CD4-positive, alpha-beta T cell (primary cell): ENCODE measurements at regions not wholly inside any gene's neighbourhood (a gene's known extent, or its start where the extent isn't known, plus 50 kb on each side); places are given as distances from the start of the nearest gene placed in this dataset.

Source experiments
- ATAC-seq: fragments of 200-7000 bp; cut with Tn5 transposase; one replicate; pipeline ENCODE4 v1.10.0; 2022; ENCODE audit warnings: mild to moderate bottlenecking; ENCODE audit not compliant: poor library complexity
- CTCF ChIA-PET: fragments of 350-600 bp; sonication (Branson Sonifier 250); formaldehyde crosslinking; loops from one replicate; lab custom pipeline; 2021; ENCODE audit warnings: antibody characterized with exemption, inconsistent platforms; lab: Charles Lee
- POLR2A ChIA-PET: fragments of 350-600 bp; sonication (Branson Sonifier 250); formaldehyde crosslinking; loops from one replicate; lab custom pipeline; 2021; ENCODE audit warnings: antibody characterized with exemption, inconsistent platforms; lab: Charles Lee
- DNase-seq, 14 experiments: peaks; one replicate each; pipeline ENCODE4 v3.0.0-alpha.2; 2013 to 2020; ENCODE audit warnings: mixed read lengths in 2 of 14
- H3K27ac ChIP-seq, 2 donors: one replicate each; pipeline versions ENCODE4 v1.5.1 to v1.7.0; 2013; ENCODE audit warnings: low read length in 2 of 2, low read depth in 1 of 2, mild to moderate bottlenecking in 1 of 2
- H3K27me3 ChIP-seq, 2 experiments: 1 replicate in 1 of 2; 2 replicates in 1 of 2; pipeline versions ENCODE4 v1.6.1 to v1.7.0; 2013; ENCODE audit warnings: low read length in 2 of 2, control low read depth in 1 of 2, mild to moderate bottlenecking in 1 of 2, moderate library complexity in 1 of 2; ENCODE audit not compliant: insufficient read depth in 2 of 2, control insufficient read depth in 1 of 2
- H3K36me3 ChIP-seq: one replicate; pipeline ENCODE4 v1.6.1; 2013; ENCODE audit warnings: low read length, control low read depth; ENCODE audit not compliant: insufficient read depth
- H3K4me1 ChIP-seq: one replicate; pipeline ENCODE4 v1.6.1; 2013; ENCODE audit warnings: low read length, control low read depth; ENCODE audit not compliant: insufficient read depth
- H3K4me3 ChIP-seq: one replicate; pipeline ENCODE4 v1.5.1; 2013; ENCODE audit warnings: mild to moderate bottlenecking, low read length, moderate library complexity
- H3K9me3 ChIP-seq, 2 experiments: 1 replicate in 1 of 2; 2 replicates in 1 of 2; pipeline versions ENCODE4 v1.6.1 to v1.7.0; 2013; ENCODE audit warnings: low read length in 2 of 2, mild to moderate bottlenecking in 2 of 2, control low read depth in 1 of 2, moderate library complexity in 1 of 2; ENCODE audit not compliant: control insufficient read depth in 1 of 2, insufficient read depth in 1 of 2
- H3K27ac Mint-ChIP-seq: one replicate; pipeline ENCODE4 v1.8.0; 2020; ENCODE audit warnings: mixed read lengths
- H3K27me3 Mint-ChIP-seq: one replicate; pipeline ENCODE4 v1.8.0; 2021; ENCODE audit warnings: mixed read lengths
- H3K36me3 Mint-ChIP-seq: one replicate; pipeline ENCODE4 v1.8.0; 2021; ENCODE audit warnings: low read depth, mixed read lengths
- H3K4me1 Mint-ChIP-seq: one replicate; pipeline ENCODE4 v1.8.0; 2021; ENCODE audit warnings: low read depth, mixed read lengths
- H3K4me3 Mint-ChIP-seq: one replicate; pipeline ENCODE4 v1.8.0; 2020; ENCODE audit warnings: mild to moderate bottlenecking, mixed read lengths
- H3K9me3 Mint-ChIP-seq: one replicate; pipeline ENCODE4 v1.8.0; 2020; ENCODE audit warnings: mixed read lengths
- intact Hi-C, 2 experiments: fragments of 100-400 bp; cut with DNase I in 1 of 2; cut with micrococcal nuclease in 1 of 2; formaldehyde crosslinking; loops; one replicate each; pipeline versions ENCODE4 v1.15.1 to v1.9.0; 2023 to 2025; cut with DNase I, micrococcal nuclease
- TF ChIP-seq, protein P1 (sequence below): fragments of 200-600 bp; IDR thresholded peaks from one replicate; pipeline ENCODE4 v1.8.0; 2022; ENCODE audit warnings: antibody characterized with exemption, mild to moderate bottlenecking

DNA sequence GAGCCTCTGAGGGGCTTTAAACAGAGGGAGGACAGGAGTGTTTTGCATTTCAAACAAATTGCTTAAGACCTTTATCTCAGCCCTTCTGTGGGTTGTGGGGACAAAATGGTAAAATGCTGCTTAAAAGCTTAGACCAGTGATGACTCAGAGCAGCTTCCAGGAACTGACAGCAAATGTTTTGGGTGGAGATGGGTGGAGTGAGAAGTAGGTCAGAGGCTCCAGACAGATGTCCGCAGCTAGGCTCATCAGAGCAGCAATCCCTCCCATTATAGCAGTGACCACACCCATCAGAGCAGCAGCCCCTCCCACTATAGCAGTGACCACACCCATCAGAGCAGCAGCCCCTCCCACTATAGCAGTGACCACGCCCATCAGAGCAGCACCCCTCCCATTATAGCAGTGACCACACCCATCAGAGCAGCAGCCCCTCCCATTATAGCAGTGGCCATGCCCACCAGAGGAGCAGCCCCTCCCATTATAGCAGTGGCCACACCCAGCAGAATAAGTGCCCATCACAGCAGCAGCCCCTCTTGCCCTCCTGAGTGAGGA, 532.2 kb downstream of the MATN1 start:
- DNase-seq = peak in 8 of 14 experiments; percentile 2 to 81 (median 27)

DNA sequence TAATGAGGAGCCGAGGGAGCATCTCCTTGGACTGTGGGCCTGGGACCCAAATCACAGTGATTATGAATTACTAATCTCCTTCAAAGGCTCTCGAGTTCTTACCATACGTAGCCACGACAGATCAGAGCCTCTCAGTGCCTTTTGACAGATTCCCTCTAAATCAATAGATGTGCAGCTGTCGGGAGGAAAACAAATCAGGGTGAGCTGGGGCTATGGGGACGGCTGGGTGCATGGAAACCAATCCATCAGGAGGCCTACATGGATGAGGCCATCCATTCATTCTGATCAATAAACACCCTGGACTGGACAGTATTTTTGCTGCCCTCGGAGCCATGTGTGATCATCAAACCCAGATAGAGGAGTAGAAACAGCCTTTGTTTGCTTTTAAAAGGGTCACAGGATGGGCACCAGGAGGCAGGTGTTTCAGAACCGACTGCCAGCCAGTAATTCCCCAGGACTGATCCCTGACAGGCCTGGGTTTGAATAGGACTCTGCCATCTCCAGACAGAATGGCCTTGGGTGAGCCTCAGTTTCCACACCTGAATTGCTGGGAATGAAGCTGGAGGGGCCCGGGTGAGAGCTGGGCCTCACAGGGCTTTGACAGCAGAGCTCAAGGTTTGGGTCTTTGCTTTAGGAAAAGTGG, 532.8 kb downstream of the MATN1 start:
- H3K9me3 Mint-ChIP-seq = no peaks in the 10 kb centered on the region
- POLR2A ChIA-PET = no interaction called here
- no peaks in the 10 kb centered on the region for H3K36me3 ChIP-seq
- peaks cover 57% of the 10 kb centered on the region for H3K4me1 ChIP-seq
- peaks cover 0 to 8% of the 10 kb centered on the region in 2 experiments for H3K27me3 ChIP-seq
- ATAC-seq (no peak), DNase-seq (no peak)
- H3K4me3 ChIP-seq = no peak overlapping the region
- no peaks in the 10 kb centered on the region for H3K36me3 Mint-ChIP-seq
- H3K9me3 ChIP-seq = peaks cover 0 to 6% of the 10 kb centered on the region in 2 experiments
- H3K27me3 Mint-ChIP-seq = peaks cover 34% of the 10 kb centered on the region
- CTCF ChIA-PET = no interaction called here
- TF ChIP-seq, protein P1, sequence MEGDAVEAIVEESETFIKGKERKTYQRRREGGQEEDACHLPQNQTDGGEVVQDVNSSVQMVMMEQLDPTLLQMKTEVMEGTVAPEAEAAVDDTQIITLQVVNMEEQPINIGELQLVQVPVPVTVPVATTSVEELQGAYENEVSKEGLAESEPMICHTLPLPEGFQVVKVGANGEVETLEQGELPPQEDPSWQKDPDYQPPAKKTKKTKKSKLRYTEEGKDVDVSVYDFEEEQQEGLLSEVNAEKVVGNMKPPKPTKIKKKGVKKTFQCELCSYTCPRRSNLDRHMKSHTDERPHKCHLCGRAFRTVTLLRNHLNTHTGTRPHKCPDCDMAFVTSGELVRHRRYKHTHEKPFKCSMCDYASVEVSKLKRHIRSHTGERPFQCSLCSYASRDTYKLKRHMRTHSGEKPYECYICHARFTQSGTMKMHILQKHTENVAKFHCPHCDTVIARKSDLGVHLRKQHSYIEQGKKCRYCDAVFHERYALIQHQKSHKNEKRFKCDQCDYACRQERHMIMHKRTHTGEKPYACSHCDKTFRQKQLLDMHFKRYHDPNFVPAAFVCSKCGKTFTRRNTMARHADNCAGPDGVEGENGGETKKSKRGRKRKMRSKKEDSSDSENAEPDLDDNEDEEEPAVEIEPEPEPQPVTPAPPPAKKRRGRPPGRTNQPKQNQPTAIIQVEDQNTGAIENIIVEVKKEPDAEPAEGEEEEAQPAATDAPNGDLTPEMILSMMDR = no peak
- H3K4me3 Mint-ChIP-seq = no peak overlapping the region
- peak overlapping the region in 1 of 2 donors; percentile 72 for H3K27ac ChIP-seq
- no peak overlapping the region for H3K27ac Mint-ChIP-seq
- H3K4me1 Mint-ChIP-seq = no peaks in the 10 kb centered on the region
- intact Hi-C loops = no loop called here

More for the DNA sequence above, 532.2 kb downstream of the MATN1 start:
- Histone ChIP-seq H3K9me3 (peaks cover 0 to 6% of the 10 kb centered on the region in 2 experiments), H3K4me1 (peaks cover 58% of the 10 kb centered on the region), H3K27ac (peak overlapping the region in 1 of 2 donors; percentile 72), H3K4me3 (no peak overlapping the region), H3K27me3 (peaks cover 0 to 5% of the 10 kb centered on the region in 2 experiments), H3K36me3 (no peaks in the 10 kb centered on the region)
- peaks cover 38% of the 10 kb centered on the region for H3K27me3 Mint-ChIP-seq
- no peak overlapping the region for H3K27ac Mint-ChIP-seq
- H3K4me3 Mint-ChIP-seq = no peak overlapping the region
- H3K4me1 Mint-ChIP-seq = no peaks in the 10 kb centered on the region
- ChIA-PET CTCF (no interaction called here), POLR2A (no interaction called here)
- TF ChIP-seq, protein P1 = no peak
- intact Hi-C loops = no loop called here
- H3K9me3 Mint-ChIP-seq = no peaks in the 10 kb centered on the region
- no peaks in the 10 kb centered on the region for H3K36me3 Mint-ChIP-seq
- ATAC-seq = no peak

DNA sequence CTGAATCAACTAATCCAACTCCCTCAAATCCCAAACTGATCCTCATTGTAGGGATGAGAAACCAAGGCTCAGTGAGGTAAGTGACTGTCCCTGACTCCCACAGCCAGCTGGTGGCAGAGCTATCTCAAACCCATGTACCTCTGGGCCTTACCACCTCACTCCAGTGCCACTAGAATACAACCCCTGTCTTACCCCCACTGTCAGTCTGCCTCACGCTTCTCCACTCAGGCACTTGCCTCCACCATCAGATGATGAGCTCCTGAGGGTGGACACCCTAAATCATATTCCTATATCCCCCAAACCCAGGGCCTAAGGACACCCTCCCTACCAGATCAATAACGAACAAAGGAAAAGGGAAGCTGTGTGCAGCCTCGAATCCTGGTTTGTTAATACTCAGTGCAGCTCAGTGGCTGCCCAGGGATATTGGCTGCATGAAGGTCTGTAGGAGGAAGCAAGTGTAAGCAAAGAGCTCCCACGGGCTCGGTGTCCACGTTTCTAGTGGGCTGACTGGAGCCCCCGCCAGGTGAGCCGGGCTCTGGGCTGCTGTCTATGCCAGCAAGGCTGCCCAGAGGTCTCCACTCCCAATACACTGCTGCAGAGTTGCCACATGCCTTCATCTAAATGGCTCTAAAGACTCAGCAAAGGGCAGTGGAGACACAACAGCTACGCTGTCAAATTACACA, 533.4 kb downstream of the MATN1 start:
- Histone ChIP-seq H3K4me1 (peaks cover 57% of the 10 kb centered on the region), H3K9me3 (peaks cover 0 to 6% of the 10 kb centered on the region in 2 experiments), H3K27ac (peak overlapping the region in 1 of 2 donors; percentile 72), H3K36me3 (no peaks in the 10 kb centered on the region), H3K27me3 (peaks cover under 1 to 8% of the 10 kb centered on the region in 2 experiments), H3K4me3 (no peak overlapping the region)
- H3K4me3 Mint-ChIP-seq = no peak overlapping the region
- H3K36me3 Mint-ChIP-seq = no peaks in the 10 kb centered on the region
- CTCF ChIA-PET = no interaction called here
- H3K27me3 Mint-ChIP-seq = peaks cover 30% of the 10 kb centered on the region
- H3K9me3 Mint-ChIP-seq = no peaks in the 10 kb centered on the region
- TF ChIP-seq, protein P1 = no peak
- intact Hi-C loops = no loop called here
- DNase-seq (no peak), ATAC-seq (no peak)
- H3K27ac Mint-ChIP-seq = no peak overlapping the region
- H3K4me1 Mint-ChIP-seq = no peaks in the 10 kb centered on the region
- POLR2A ChIA-PET = no interaction called here
